H1 (cell line): ENCODE measurements at regions not wholly inside any gene's neighbourhood (a gene's known extent, or its start where the extent isn't known, plus 50 kb on each side); places are given as distances from the start of the nearest gene placed in this dataset.

Source experiments
- CTCF ChIA-PET: fragments of 300-600 bp; sonication (Branson Sonifier 250); formaldehyde crosslinking; loops from one replicate; lab custom pipeline; 2021; ENCODE audit not compliant: partially characterized antibody; lab: Charles Lee
- POLR2A ChIA-PET: fragments of 300-600 bp; sonication (Branson Sonifier 250); formaldehyde crosslinking; loops from one replicate; lab custom pipeline; 2021; ENCODE audit warnings: inconsistent platforms; ENCODE audit not compliant: partially characterized antibody; lab: Charles Lee
- DNase-seq, 2 experiments: peaks; one replicate each; pipeline versions ENCODE4 v3.0.0 to v3.0.0-alpha.2; 2010 to 2022; ENCODE audit warnings: low spot score in 2 of 2, low read depth in 1 of 2, mixed read lengths in 1 of 2
- FAIRE-seq: peaks from 2 replicates; lab custom pipeline; 2011; peaks lifted over from hg19 to GRCh38; lab: Jason Lieb, UNC
- H2AFZ ChIP-seq: 2 replicates; pipeline ENCODE4 v1.8.1; 2012; ENCODE audit warnings: low read length, inconsistent platforms
- H2AK5ac ChIP-seq: 2 replicates; pipeline ENCODE4 v1.6.1; 2013; ENCODE audit warnings: low read depth, low read length
- H2BK120ac ChIP-seq: replicated peaks from 2 replicates; pipeline ENCODE3; 2013; ENCODE audit warnings: low read depth, low read length, inconsistent platforms
- H2BK12ac ChIP-seq: 2 replicates; pipeline ENCODE4 v1.6.1; 2013; ENCODE audit warnings: low read depth, low read length
- H2BK15ac ChIP-seq: 2 replicates; pipeline ENCODE4 v1.6.1; 2013; ENCODE audit warnings: low read length
- H2BK20ac ChIP-seq: 2 replicates; pipeline ENCODE4 v1.6.1; 2013; ENCODE audit warnings: low read length
- H2BK5ac ChIP-seq: 2 replicates; pipeline ENCODE4 v1.6.1; 2013; ENCODE audit warnings: low read depth, low read length
- H3K14ac ChIP-seq: 2 replicates; pipeline ENCODE4 v1.6.1; 2013; ENCODE audit warnings: inconsistent platforms; ENCODE audit not compliant: insufficient read length
- H3K18ac ChIP-seq: 2 replicates; pipeline ENCODE4 v1.6.1; 2013; ENCODE audit warnings: low read length; ENCODE audit errors: extremely low read depth
- H3K23ac ChIP-seq: 2 replicates; pipeline ENCODE4 v1.6.1; 2013; ENCODE audit warnings: inconsistent platforms; ENCODE audit not compliant: insufficient read length
- H3K23me2 ChIP-seq: 2 replicates; pipeline ENCODE4 v1.6.1; 2013; ENCODE audit warnings: low read depth, low read length
- H3K27ac ChIP-seq: 2 replicates; pipeline ENCODE4 v1.6.1; 2011; ENCODE audit warnings: low read depth, low read length, inconsistent platforms
- H3K27me3 ChIP-seq, 4 experiments: replicated peaks in 1 of 4; 1 replicate in 1 of 4; 2 replicates in 3 of 4; pipeline versions ENCODE4 v1.6.1 to v1.8.1; 2011 to 2013; ENCODE audit warnings: low read length in 3 of 4, mild to moderate bottlenecking in 3 of 4, inconsistent platforms in 2 of 4, mixed read lengths in 2 of 4, moderate library complexity in 1 of 4; ENCODE audit not compliant: control insufficient read depth in 3 of 4, insufficient read depth in 3 of 4; ENCODE audit errors: extremely low read depth in 1 of 4
- H3K36me3 ChIP-seq, 4 experiments: 2 replicates each; pipeline versions ENCODE4 v1.6.1 to v1.8.1; 2011 to 2013; ENCODE audit warnings: mild to moderate bottlenecking in 4 of 4, low read length in 3 of 4, moderate library complexity in 2 of 4, control low read depth in 1 of 4, inconsistent platforms in 1 of 4; ENCODE audit not compliant: insufficient read depth in 4 of 4, control insufficient read depth in 2 of 4
- H3K4ac ChIP-seq: replicated peaks from 2 replicates; pipeline ENCODE3; 2013; ENCODE audit warnings: low read length, low read depth, mixed read lengths, inconsistent platforms; ENCODE audit not compliant: insufficient read length
- H3K4me1 ChIP-seq, 4 experiments: replicated peaks in 1 of 4; 1 replicate in 1 of 4; 2 replicates in 3 of 4; pipeline versions ENCODE4 v1.6.1 to v1.8.1; 2011 to 2013; ENCODE audit warnings: low read length in 3 of 4, inconsistent platforms in 2 of 4, mixed read lengths in 1 of 4; ENCODE audit not compliant: insufficient read depth in 4 of 4, control insufficient read depth in 3 of 4
- H3K4me2 ChIP-seq, 2 experiments: 2 replicates each; pipeline versions ENCODE4 v1.6.1 to v1.8.1; 2011 to 2013; ENCODE audit warnings: low read depth in 2 of 2, low read length in 2 of 2, control low read depth in 1 of 2, inconsistent platforms in 1 of 2, mild to moderate bottlenecking in 1 of 2; ENCODE audit not compliant: insufficient read depth in 1 of 2
- H3K4me3 ChIP-seq, 4 experiments: fragments of 200-600, 300-600 bp in 1 of 4; sonication (generic), shearing (Covaris generic), sonication (Bioruptor Twin) in 1 of 4; 2 replicates each; pipeline versions ENCODE4 v1.5.1 to v1.8.1; 2011 to 2016; ENCODE audit warnings: low read length in 4 of 4, low read depth in 3 of 4, control low read depth in 2 of 4, inconsistent platforms in 2 of 4, mild to moderate bottlenecking in 2 of 4, mixed read lengths in 1 of 4, moderate library complexity in 1 of 4; ENCODE audit not compliant: insufficient read depth in 2 of 4; ENCODE audit errors: extremely low read depth in 1 of 4
- H3K56ac ChIP-seq: replicated peaks from 2 replicates; pipeline ENCODE3; 2013; ENCODE audit warnings: low read depth, mild to moderate bottlenecking, mixed read lengths, low read length, inconsistent platforms; ENCODE audit not compliant: insufficient read length
- H3K79me1 ChIP-seq: 2 replicates; pipeline ENCODE4 v1.6.1; 2013; ENCODE audit warnings: low read depth, low read length, control low read depth
- H3K79me2 ChIP-seq, 2 experiments: 2 replicates each; pipeline versions ENCODE4 v1.6.1 to v1.8.1; 2012 to 2013; ENCODE audit warnings: low read length in 2 of 2, mild to moderate bottlenecking in 2 of 2, inconsistent platforms in 1 of 2; ENCODE audit not compliant: insufficient read depth in 2 of 2, control insufficient read depth in 1 of 2
- H3K9ac ChIP-seq, 4 experiments: replicated peaks in 1 of 4; 1 replicate in 1 of 4; 2 replicates in 3 of 4; pipeline versions ENCODE4 v1.6.1 to v1.8.1; 2011 to 2013; ENCODE audit warnings: low read depth in 3 of 4, low read length in 3 of 4, control low read depth in 2 of 4, mild to moderate bottlenecking in 2 of 4, moderate library complexity in 2 of 4, inconsistent platforms in 1 of 4; ENCODE audit errors: extremely low read depth in 1 of 4
- H3K9me3 ChIP-seq, 2 experiments: 2 replicates each; pipeline versions ENCODE4 v1.6.1 to v1.8.1; 2012 to 2013; ENCODE audit warnings: mild to moderate bottlenecking in 2 of 2, moderate library complexity in 2 of 2, control low read depth in 1 of 2, inconsistent platforms in 1 of 2, low read depth in 1 of 2, low read length in 1 of 2, mixed read lengths in 1 of 2; ENCODE audit not compliant: insufficient read depth in 2 of 2
- H4K20me1 ChIP-seq, 2 experiments: replicated peaks in 1 of 2; 2 replicates each; pipeline versions ENCODE3 to v1.8.1; 2011 to 2013; ENCODE audit warnings: inconsistent platforms in 2 of 2, low read length in 2 of 2, mild to moderate bottlenecking in 1 of 2; ENCODE audit not compliant: insufficient read depth in 2 of 2, control insufficient read depth in 1 of 2
- H4K5ac ChIP-seq: 2 replicates; pipeline ENCODE4 v1.6.1; 2013; ENCODE audit warnings: low read length, low read depth, mixed read lengths, inconsistent platforms; ENCODE audit not compliant: insufficient read length
- H4K8ac ChIP-seq: 2 replicates; pipeline ENCODE4 v1.8.0; 2013; ENCODE audit warnings: mild to moderate bottlenecking, moderate library complexity, low read length, inconsistent platforms; ENCODE audit not compliant: insufficient read depth; ENCODE audit errors: extremely low read depth
- H4K91ac ChIP-seq: replicated peaks from 2 replicates; pipeline ENCODE3; 2013; ENCODE audit warnings: low read length, mixed read lengths, inconsistent platforms; ENCODE audit not compliant: insufficient read length
- BCL11A ChIP-seq, 2 experiments: IDR thresholded peaks; one replicate each; pipeline ENCODE4 v1.6.1; 2011; ENCODE audit warnings: low read depth in 2 of 2, low read length in 2 of 2, mild to moderate bottlenecking in 2 of 2
- CHD2 ChIP-seq: IDR thresholded peaks from 2 replicates; pipeline ENCODE4 v1.6.1; 2012; ENCODE audit warnings: low read length, improper control_type of control experiment
- CREB1 ChIP-seq: IDR thresholded peaks from 2 replicates; pipeline ENCODE4 v1.6.1; 2012; ENCODE audit warnings: inconsistent platforms
- HDAC2 ChIP-seq, 2 experiments: fragments of 300-600 bp in 1 of 2; sonication (generic) in 1 of 2; IDR thresholded peaks; 2 replicates each; pipeline ENCODE4 v1.6.1; 2011 to 2012; ENCODE audit warnings: low read depth in 2 of 2, low read length in 2 of 2, mild to moderate bottlenecking in 2 of 2, moderate library complexity in 2 of 2, borderline replicate concordance in 1 of 2, inconsistent platforms in 1 of 2
- MAX ChIP-seq: IDR thresholded peaks from 2 replicates; pipeline ENCODE4 v1.6.1; 2012; ENCODE audit warnings: inconsistent platforms
- RAD21 ChIP-seq, 2 experiments: IDR thresholded peaks in 1 of 2; conservative IDR thresholded peaks in 1 of 2; 2 replicates each; pipeline ENCODE4 v1.6.1; 2011; ENCODE audit warnings: low read depth in 2 of 2, low read length in 2 of 2, improper control_type of control experiment in 1 of 2, inconsistent platforms in 1 of 2, mild to moderate bottlenecking in 1 of 2, moderate library complexity in 1 of 2
- SP2 ChIP-seq: IDR thresholded peaks from 2 replicates; pipeline ENCODE4 v1.6.1; 2012; ENCODE audit warnings: mild to moderate bottlenecking, low read length, inconsistent platforms
- SP4 ChIP-seq: IDR thresholded peaks from 2 replicates; pipeline ENCODE4 v1.6.1; 2012; ENCODE audit warnings: low read length, inconsistent platforms
- SUZ12 ChIP-seq: fragments of 200-600 bp; sonication (generic); IDR thresholded peaks from 2 replicates; pipeline ENCODE4 v1.6.1; 2012; ENCODE audit warnings: mild to moderate bottlenecking, inconsistent platforms, low read length, moderate library complexity, mixed read lengths
- WGBS, 2 experiments: shearing (Covaris generic) in 1 of 2; methylation state at CpG; one replicate each; pipeline versions ENCODE4 v1.1.6 to v1.1.7; 2013 to 2015; ENCODE audit warnings: low lambda C conversion rate in 2 of 2, mixed read lengths in 2 of 2, inconsistent platforms in 1 of 2, low coverage in 1 of 2, missing lambda C conversion rate in 1 of 2; ENCODE audit not compliant: insufficient replicate concordance in 2 of 2, insufficient coverage in 1 of 2, insufficient read length in 1 of 2; ENCODE audit errors: extremely low coverage in 1 of 2, missing lambda C conversion rate in 1 of 2; 5-methylcytosine and 5-hydroxymethylcytosine counted together

GRCh38 chr10:4280461-4281189, 495.6 kb upstream of the KLF6 start:
- H4K91ac ChIP-seq = no peak overlapping the region
- FAIRE-seq = no peak
- no peak overlapping the region for H2BK120ac ChIP-seq
- no peak overlapping the region for H3K27ac ChIP-seq
- no peak overlapping the region for H3K4me3 ChIP-seq
- H2AK5ac ChIP-seq = no peak overlapping the region
- no peak overlapping the region for H2BK20ac ChIP-seq
- H3K9ac ChIP-seq = no peak overlapping the region
- ChIA-PET CTCF (no interaction called here), POLR2A (no interaction called here)
- no peaks in the 10 kb centered on the region for H3K23me2 ChIP-seq
- H3K23ac ChIP-seq = no peak overlapping the region
- no peak overlapping the region for H2BK12ac ChIP-seq
- no peaks in the 10 kb centered on the region for H3K36me3 ChIP-seq
- no peak overlapping the region for H3K56ac ChIP-seq
- H3K79me1 ChIP-seq = no peaks in the 10 kb centered on the region
- 93% methylated on average over 7 of the region's 7 CpGs; no CpG with 5 or more reads in 1 of the 2 experiments for WGBS, 2 experiments
- peaks cover 0 to 3% (median 0%) of the 10 kb centered on the region in 4 experiments; a peak in 2 of 7 replicates for H3K4me1 ChIP-seq
- H3K4me2 ChIP-seq = no peak overlapping the region
- no peak overlapping the region for H2BK15ac ChIP-seq
- no peak overlapping the region for H3K18ac ChIP-seq
- DNase-seq = no peak
- no peak overlapping the region for H4K8ac ChIP-seq
- H3K4ac ChIP-seq = no peak overlapping the region
- no peaks in the 10 kb centered on the region for H4K20me1 ChIP-seq
- no peaks in the 10 kb centered on the region for H3K27me3 ChIP-seq
- H2AFZ ChIP-seq = no peak overlapping the region
- no peak overlapping the region for H2BK5ac ChIP-seq
- TF ChIP-seq CREB1 = no peak
- TF ChIP-seq CHD2 = no peak
- TF ChIP-seq RAD21 (IDR thresholded peaks at IDR 0.05 in 1 of 2, conservative IDR thresholded peaks at IDR 0.05 in 1 of 2; ENCODE audit: low read depth in 2 of 2, low read length in 2 of 2) = no peak
- TF ChIP-seq SP4 = no peak
- no peak for TF ChIP-seq HDAC2 (IDR thresholded peaks at IDR 0.05; ENCODE audit: borderline replicate concordance in 1 of 2, low read depth in 2 of 2, low read length in 2 of 2)
- TF ChIP-seq SUZ12 = no peak
- TF ChIP-seq BCL11A (IDR thresholded peaks at IDR 0.05; ENCODE audit: low read depth in 2 of 2, low read length in 2 of 2) = no peak
- no peak for TF ChIP-seq SP2
- no peak for TF ChIP-seq MAX
- H3K9me3 ChIP-seq = no peaks in the 10 kb centered on the region
- H4K5ac ChIP-seq = no peak overlapping the region
- H3K14ac ChIP-seq = no peak overlapping the region
- no peaks in the 10 kb centered on the region for H3K79me2 ChIP-seq
